HFF-Myc (cell line): ENCODE measurements at regions not wholly inside any gene's neighbourhood (a gene's known extent, or its start where the extent isn't known, plus 50 kb on each side); places are given as distances from the start of the nearest gene placed in this dataset.

Source experiments
- DNase-seq: peaks from one replicate; pipeline ENCODE4 v3.0.0-alpha.2; 2011; ENCODE audit warnings: low read depth; ENCODE audit errors: extremely low read depth
- H3K4me3 ChIP-seq: replicated peaks from 2 replicates; pipeline ENCODE4 v1.5.1; 2011; ENCODE audit warnings: low read depth, mild to moderate bottlenecking, control low read depth, low read length
- TF ChIP-seq, protein P1 (sequence below): IDR thresholded peaks from 2 replicates; pipeline ENCODE4 v1.5.1; 2012; ENCODE audit warnings: mild to moderate bottlenecking, low read depth, low read length, control low read depth; ENCODE audit errors: missing control alignments

GRCh38 chr5:52502460-52502999 lies 285.2 kb upstream of the ITGA1 start:
- H3K4me3 ChIP-seq, result no peak overlapping the region
- DNase-seq, result no peak
- TF ChIP-seq, protein P1, sequence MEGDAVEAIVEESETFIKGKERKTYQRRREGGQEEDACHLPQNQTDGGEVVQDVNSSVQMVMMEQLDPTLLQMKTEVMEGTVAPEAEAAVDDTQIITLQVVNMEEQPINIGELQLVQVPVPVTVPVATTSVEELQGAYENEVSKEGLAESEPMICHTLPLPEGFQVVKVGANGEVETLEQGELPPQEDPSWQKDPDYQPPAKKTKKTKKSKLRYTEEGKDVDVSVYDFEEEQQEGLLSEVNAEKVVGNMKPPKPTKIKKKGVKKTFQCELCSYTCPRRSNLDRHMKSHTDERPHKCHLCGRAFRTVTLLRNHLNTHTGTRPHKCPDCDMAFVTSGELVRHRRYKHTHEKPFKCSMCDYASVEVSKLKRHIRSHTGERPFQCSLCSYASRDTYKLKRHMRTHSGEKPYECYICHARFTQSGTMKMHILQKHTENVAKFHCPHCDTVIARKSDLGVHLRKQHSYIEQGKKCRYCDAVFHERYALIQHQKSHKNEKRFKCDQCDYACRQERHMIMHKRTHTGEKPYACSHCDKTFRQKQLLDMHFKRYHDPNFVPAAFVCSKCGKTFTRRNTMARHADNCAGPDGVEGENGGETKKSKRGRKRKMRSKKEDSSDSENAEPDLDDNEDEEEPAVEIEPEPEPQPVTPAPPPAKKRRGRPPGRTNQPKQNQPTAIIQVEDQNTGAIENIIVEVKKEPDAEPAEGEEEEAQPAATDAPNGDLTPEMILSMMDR, result no peak

DNA sequence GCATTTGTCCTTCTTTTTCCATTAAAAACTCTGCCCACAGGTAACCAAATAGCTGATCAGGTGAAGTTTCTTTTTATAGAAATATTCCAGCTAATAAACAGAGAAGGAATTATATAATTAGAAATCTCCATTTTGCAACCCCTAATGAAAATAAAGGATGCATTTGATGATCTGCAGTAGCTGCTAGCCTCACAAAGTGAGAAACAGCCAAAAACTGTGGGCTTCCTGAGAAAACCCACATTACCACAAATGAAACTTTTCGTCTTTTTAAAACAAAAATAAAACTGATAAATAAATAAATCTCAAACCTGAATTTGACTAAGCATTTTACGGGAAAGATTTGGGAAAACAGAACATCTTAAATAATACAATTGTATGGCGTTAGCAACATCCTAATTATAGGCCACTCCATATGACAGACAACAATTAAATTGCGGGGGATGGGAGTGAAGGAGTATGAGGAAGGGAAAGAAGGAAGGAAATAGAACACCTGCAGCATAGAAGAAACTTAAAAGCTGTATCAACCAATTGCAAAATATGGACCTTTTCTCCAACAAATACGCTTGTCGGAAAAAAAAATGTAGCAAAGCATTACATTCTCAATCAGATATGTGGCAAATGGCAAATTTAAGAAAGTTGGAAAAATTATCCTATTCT lies 283.0 kb upstream of the ITGA1 start:
- DNase-seq, result no peak
- TF ChIP-seq, protein P1, result no peak
- H3K4me3 ChIP-seq, result no peak overlapping the region

DNA sequence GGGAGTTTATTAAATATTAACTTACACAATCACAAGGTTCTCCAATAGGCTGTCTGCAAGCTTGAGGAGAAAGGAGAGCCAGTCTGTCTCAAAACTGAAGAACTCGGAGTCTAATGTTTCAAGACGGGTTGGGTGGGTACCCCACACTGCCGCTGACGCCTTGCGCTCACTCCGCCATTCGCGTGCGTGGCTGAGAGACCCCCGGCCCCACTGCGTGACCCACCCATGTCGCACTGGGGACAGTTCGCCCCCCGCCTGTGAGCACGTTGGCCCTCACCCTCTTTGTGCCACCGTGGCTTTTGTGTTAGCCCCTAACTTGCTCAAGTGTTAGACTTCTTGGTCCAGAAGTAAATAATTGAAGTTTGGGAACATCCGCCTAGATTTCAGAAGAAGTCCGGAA lies 270.0 kb upstream of the ITGA1 start:
- no peak overlapping the region for H3K4me3 ChIP-seq
- DNase-seq, result no peak
- TF ChIP-seq, protein P1, result no peak

DNA sequence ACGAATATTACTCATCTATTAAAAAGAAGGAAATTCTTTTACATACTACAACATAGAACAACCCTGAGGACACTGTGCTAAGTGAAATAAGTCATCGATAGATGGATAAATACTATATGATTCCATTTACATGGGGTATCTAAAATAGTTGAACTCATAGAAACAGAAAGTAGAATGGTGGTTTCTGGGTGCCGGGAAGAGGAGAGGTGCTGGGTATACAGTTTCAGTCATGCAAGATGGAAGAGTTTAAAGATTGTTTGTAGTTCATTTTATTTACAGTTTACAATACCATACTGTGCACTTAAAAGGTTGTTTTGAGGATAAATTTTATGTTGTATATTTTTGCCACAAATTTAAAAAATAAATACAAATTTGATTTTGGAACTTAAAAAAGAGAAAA lies 267.5 kb upstream of the ITGA1 start:
- no peak overlapping the region for H3K4me3 ChIP-seq
- TF ChIP-seq, protein P1, result no peak
- DNase-seq, result no peak

- TF ChIP-seq, protein P1, result no peak
- DNase-seq, result no peak
- no peak overlapping the region for H3K4me3 ChIP-seq
Observed at GRCh38 chr5:52521236-52521635, 266.5 kb upstream of the ITGA1 start.

GRCh38 chr5:52523701-52524100 lies 264.0 kb upstream of the ITGA1 start:
- TF ChIP-seq, protein P1, result no peak
- no peak overlapping the region for H3K4me3 ChIP-seq
- DNase-seq, result no peak

DNA sequence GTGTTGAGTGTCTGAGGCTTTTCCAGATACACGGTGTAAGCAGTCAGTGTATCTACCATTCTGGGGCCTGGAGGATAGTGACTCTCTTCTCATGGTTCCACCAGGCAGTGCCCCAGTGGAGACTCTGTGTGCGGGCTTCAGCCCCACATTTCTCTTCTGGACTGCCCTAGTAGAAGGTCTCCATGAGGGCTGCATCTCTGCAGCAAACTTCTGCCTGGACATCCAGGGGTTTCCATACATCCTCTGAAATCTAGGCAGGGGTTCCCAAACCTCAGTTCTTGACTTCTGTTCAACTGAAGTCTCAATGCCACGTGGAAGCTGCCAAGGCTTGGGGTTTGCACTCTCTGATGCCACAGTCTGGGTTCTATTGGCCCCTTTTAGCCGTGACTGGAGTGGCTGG lies 256.6 kb upstream of the ITGA1 start:
- H3K4me3 ChIP-seq, result no peak overlapping the region
- DNase-seq, result no peak
- TF ChIP-seq, protein P1, result no peak
